ENCODE measurements at regions not wholly inside any gene's neighbourhood (a gene's known extent, or its start where the extent isn't known, plus 50 kb on each side); places are given as distances from the start of the nearest gene placed in this dataset.

- Histone ChIP-seq H3K4me3 (ENCODE audit: low read length in 2 of 2) (no peak overlapping the region), H3K27me3 (ENCODE audit: control insufficient read depth in 1 of 2, insufficient read depth in 2 of 2, low read length in 1 of 2) (no peaks in the 10 kb centered on the region), H3K9me3 (ENCODE audit: control insufficient read depth, low read length) (no peaks in the 10 kb centered on the region), H3K4me1 (ENCODE audit: control insufficient read depth in 1 of 2, insufficient read depth in 2 of 2, low read length in 2 of 2) (no peaks in the 10 kb centered on the region), H3K36me3 (ENCODE audit: control insufficient read depth in 1 of 2, insufficient read depth in 2 of 2, low read length in 1 of 2) (no peaks in the 10 kb centered on the region), H3K27ac (ENCODE audit: low read depth in 1 of 2, low read length in 2 of 2) (no peak overlapping the region)
- DNase-seq (no peak), ATAC-seq (ENCODE audit: low FRiP score) (no peak)
- intact Hi-C loops (cut with DNase I) = no loop called here
- 59 to 63% methylated on average over 2 of the region's 2 CpGs for WGBS, 2 donors
These were observed 51.7 kb upstream of the RTL1 start for GRCh38 chr14:100955201-100955600.

GRCh38 chr14:100962494-100962893 is 59.0 kb upstream of the RTL1 start:
- Histone ChIP-seq H3K36me3 (ENCODE audit: control insufficient read depth in 1 of 2, insufficient read depth in 2 of 2, low read length in 1 of 2) (no peaks in the 10 kb centered on the region), H3K9me3 (ENCODE audit: control insufficient read depth, low read length) (no peaks in the 10 kb centered on the region), H3K4me1 (ENCODE audit: control insufficient read depth in 1 of 2, insufficient read depth in 2 of 2, low read length in 2 of 2) (no peaks in the 10 kb centered on the region), H3K27ac (ENCODE audit: low read depth in 1 of 2, low read length in 2 of 2) (no peak overlapping the region), H3K27me3 (ENCODE audit: control insufficient read depth in 1 of 2, insufficient read depth in 2 of 2, low read length in 1 of 2) (no peaks in the 10 kb centered on the region), H3K4me3 (ENCODE audit: low read length in 2 of 2) (no peak overlapping the region)
- intact Hi-C loops (cut with DNase I) = no loop called here
- no peak for DNase-seq
- WGBS, 2 donors = 0 to 42% methylated on average over 1 of the region's 1 CpG
- no peak for ATAC-seq (ENCODE audit: low FRiP score)

GRCh38 chr14:100965296-100965695 is 61.8 kb upstream of the RTL1 start:
- Histone ChIP-seq H3K27ac (ENCODE audit: low read depth in 1 of 2, low read length in 2 of 2) (no peak overlapping the region), H3K9me3 (ENCODE audit: control insufficient read depth, low read length) (no peaks in the 10 kb centered on the region), H3K36me3 (ENCODE audit: control insufficient read depth in 1 of 2, insufficient read depth in 2 of 2, low read length in 1 of 2) (no peaks in the 10 kb centered on the region), H3K27me3 (ENCODE audit: control insufficient read depth in 1 of 2, insufficient read depth in 2 of 2, low read length in 1 of 2) (no peaks in the 10 kb centered on the region), H3K4me1 (ENCODE audit: control insufficient read depth in 1 of 2, insufficient read depth in 2 of 2, low read length in 2 of 2) (no peaks in the 10 kb centered on the region), H3K4me3 (ENCODE audit: low read length in 2 of 2) (no peak overlapping the region)
- ATAC-seq (ENCODE audit: low FRiP score) (no peak), DNase-seq (no peak)
- intact Hi-C loops (cut with DNase I) = no loop called here
- 85 to 87% methylated on average over 8 of the region's 8 CpGs for WGBS, 2 donors

- no peaks in the 10 kb centered on the region for H3K36me3 ChIP-seq (ENCODE audit: control insufficient read depth in 1 of 2, insufficient read depth in 2 of 2, low read length in 1 of 2)
- H3K4me3 ChIP-seq (ENCODE audit: low read length in 2 of 2) = no peak overlapping the region
- H3K27ac ChIP-seq (ENCODE audit: low read depth in 1 of 2, low read length in 2 of 2) = no peak overlapping the region
- no peaks in the 10 kb centered on the region for H3K9me3 ChIP-seq (ENCODE audit: control insufficient read depth, low read length)
- intact Hi-C loops (cut with DNase I) = no loop called here
- H3K4me1 ChIP-seq (ENCODE audit: control insufficient read depth in 1 of 2, insufficient read depth in 2 of 2, low read length in 2 of 2) = no peaks in the 10 kb centered on the region
- no peaks in the 10 kb centered on the region for H3K27me3 ChIP-seq (ENCODE audit: control insufficient read depth in 1 of 2, insufficient read depth in 2 of 2, low read length in 1 of 2)
- 77 to 84% methylated on average over 3 of the region's 3 CpGs for WGBS, 2 donors
- ATAC-seq (ENCODE audit: low FRiP score) (no peak), DNase-seq (no peak)
These were observed 63.7 kb upstream of the RTL1 start for GRCh38 chr14:100967178-100967577.

GRCh38 chr14:100967930-100968329 is 64.4 kb upstream of the RTL1 start:
- H3K36me3 ChIP-seq (ENCODE audit: control insufficient read depth in 1 of 2, insufficient read depth in 2 of 2, low read length in 1 of 2) = no peaks in the 10 kb centered on the region
- no peaks in the 10 kb centered on the region for H3K27me3 ChIP-seq (ENCODE audit: control insufficient read depth in 1 of 2, insufficient read depth in 2 of 2, low read length in 1 of 2)
- ATAC-seq (ENCODE audit: low FRiP score) = no peak
- WGBS, 2 donors = 73 to 74% methylated on average over 2 of the region's 2 CpGs
- H3K9me3 ChIP-seq (ENCODE audit: control insufficient read depth, low read length) = no peaks in the 10 kb centered on the region
- no peak for DNase-seq
- intact Hi-C loops (cut with DNase I) = no loop called here
- no peaks in the 10 kb centered on the region for H3K4me1 ChIP-seq (ENCODE audit: control insufficient read depth in 1 of 2, insufficient read depth in 2 of 2, low read length in 2 of 2)
- H3K27ac ChIP-seq (ENCODE audit: low read depth in 1 of 2, low read length in 2 of 2) = no peak overlapping the region
- H3K4me3 ChIP-seq (ENCODE audit: low read length in 2 of 2) = no peak overlapping the region

- DNase-seq = no peak
- Histone ChIP-seq H3K4me1 (ENCODE audit: control insufficient read depth in 1 of 2, insufficient read depth in 2 of 2, low read length in 2 of 2) (no peaks in the 10 kb centered on the region), H3K4me3 (ENCODE audit: low read length in 2 of 2) (no peak overlapping the region), H3K27ac (ENCODE audit: low read depth in 1 of 2, low read length in 2 of 2) (no peak overlapping the region), H3K9me3 (ENCODE audit: control insufficient read depth, low read length) (no peaks in the 10 kb centered on the region), H3K36me3 (ENCODE audit: control insufficient read depth in 1 of 2, insufficient read depth in 2 of 2, low read length in 1 of 2) (no peaks in the 10 kb centered on the region), H3K27me3 (ENCODE audit: control insufficient read depth in 1 of 2, insufficient read depth in 2 of 2, low read length in 1 of 2) (no peaks in the 10 kb centered on the region)
- WGBS, 2 donors = 78 to 83% methylated on average over 8 of the region's 8 CpGs
- ATAC-seq (ENCODE audit: low FRiP score) = no peak
- intact Hi-C loops (cut with DNase I) = no loop called here
These were observed 68.8 kb upstream of the RTL1 start for GRCh38 chr14:100972118-100972897.

GRCh38 chr14:100975671-100976070 is 72.1 kb upstream of the RTL1 start:
- intact Hi-C loops (cut with DNase I) = no loop called here
- H3K36me3 ChIP-seq (ENCODE audit: control insufficient read depth in 1 of 2, insufficient read depth in 2 of 2, low read length in 1 of 2) = no peaks in the 10 kb centered on the region
- H3K27me3 ChIP-seq (ENCODE audit: control insufficient read depth in 1 of 2, insufficient read depth in 2 of 2, low read length in 1 of 2) = no peaks in the 10 kb centered on the region
- 89 to 90% methylated on average over 2 of the region's 2 CpGs for WGBS, 2 donors
- no peaks in the 10 kb centered on the region for H3K9me3 ChIP-seq (ENCODE audit: control insufficient read depth, low read length)
- ATAC-seq (ENCODE audit: low FRiP score) (no peak), DNase-seq (no peak)
- H3K4me1 ChIP-seq (ENCODE audit: control insufficient read depth in 1 of 2, insufficient read depth in 2 of 2, low read length in 2 of 2) = no peaks in the 10 kb centered on the region
- no peak overlapping the region for H3K4me3 ChIP-seq (ENCODE audit: low read length in 2 of 2)
- H3K27ac ChIP-seq (ENCODE audit: low read depth in 1 of 2, low read length in 2 of 2) = no peak overlapping the region

- intact Hi-C loops (cut with DNase I) = no loop called here
- Histone ChIP-seq H3K9me3 (ENCODE audit: control insufficient read depth, low read length) (no peaks in the 10 kb centered on the region), H3K4me1 (ENCODE audit: control insufficient read depth in 1 of 2, insufficient read depth in 2 of 2, low read length in 2 of 2) (no peaks in the 10 kb centered on the region), H3K27ac (ENCODE audit: low read depth in 1 of 2, low read length in 2 of 2) (no peak overlapping the region), H3K4me3 (ENCODE audit: low read length in 2 of 2) (no peak overlapping the region), H3K36me3 (ENCODE audit: control insufficient read depth in 1 of 2, insufficient read depth in 2 of 2, low read length in 1 of 2) (no peaks in the 10 kb centered on the region), H3K27me3 (ENCODE audit: control insufficient read depth in 1 of 2, insufficient read depth in 2 of 2, low read length in 1 of 2) (no peaks in the 10 kb centered on the region)
- WGBS, 2 donors = 48 to 61% methylated on average over 3 of the region's 3 CpGs
- DNase-seq (no peak), ATAC-seq (ENCODE audit: low FRiP score) (no peak)
These were observed 75.6 kb upstream of the RTL1 start for GRCh38 chr14:100979079-100979478.

- intact Hi-C loops (cut with DNase I) = no loop called here
- ATAC-seq (ENCODE audit: low FRiP score) (no peak), DNase-seq (no peak)
- no peaks in the 10 kb centered on the region for H3K4me1 ChIP-seq (ENCODE audit: control insufficient read depth in 1 of 2, insufficient read depth in 2 of 2, low read length in 2 of 2)
- WGBS, 2 donors = 66 to 68% methylated on average over 3 of the region's 3 CpGs
- H3K27ac ChIP-seq (ENCODE audit: low read depth in 1 of 2, low read length in 2 of 2) = no peak overlapping the region
- no peaks in the 10 kb centered on the region for H3K27me3 ChIP-seq (ENCODE audit: control insufficient read depth in 1 of 2, insufficient read depth in 2 of 2, low read length in 1 of 2)
- no peaks in the 10 kb centered on the region for H3K36me3 ChIP-seq (ENCODE audit: control insufficient read depth in 1 of 2, insufficient read depth in 2 of 2, low read length in 1 of 2)
- H3K4me3 ChIP-seq (ENCODE audit: low read length in 2 of 2) = no peak overlapping the region
- no peaks in the 10 kb centered on the region for H3K9me3 ChIP-seq (ENCODE audit: control insufficient read depth, low read length)
These were observed 76.3 kb upstream of the RTL1 start for GRCh38 chr14:100979780-100980179.
